ENCODE measurements at regions not wholly inside any gene's neighbourhood (a gene's known extent, or its start where the extent isn't known, plus 50 kb on each side); places are given as distances from the start of the nearest gene placed in this dataset.

DNA sequence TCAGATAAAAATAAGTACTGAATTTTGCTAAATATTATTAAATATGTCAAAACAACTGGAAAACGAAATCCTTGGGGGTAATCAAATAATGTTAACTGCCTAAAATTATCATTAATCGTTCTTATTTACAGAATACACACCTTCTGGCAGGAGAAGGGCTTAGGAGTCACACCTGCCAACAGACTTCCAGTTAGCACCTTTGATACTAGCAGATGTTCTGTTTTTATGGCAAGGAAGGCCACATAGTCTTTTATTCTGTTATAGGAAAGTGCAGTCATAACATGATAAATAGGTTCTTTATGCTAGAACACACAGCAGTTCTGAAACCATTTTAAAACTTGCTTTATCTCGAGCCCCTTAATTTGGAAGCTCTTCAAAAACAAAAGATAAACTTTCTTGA lies 464.1 kb downstream of the UTRN start:
- TF ChIP-seq, protein P1, sequence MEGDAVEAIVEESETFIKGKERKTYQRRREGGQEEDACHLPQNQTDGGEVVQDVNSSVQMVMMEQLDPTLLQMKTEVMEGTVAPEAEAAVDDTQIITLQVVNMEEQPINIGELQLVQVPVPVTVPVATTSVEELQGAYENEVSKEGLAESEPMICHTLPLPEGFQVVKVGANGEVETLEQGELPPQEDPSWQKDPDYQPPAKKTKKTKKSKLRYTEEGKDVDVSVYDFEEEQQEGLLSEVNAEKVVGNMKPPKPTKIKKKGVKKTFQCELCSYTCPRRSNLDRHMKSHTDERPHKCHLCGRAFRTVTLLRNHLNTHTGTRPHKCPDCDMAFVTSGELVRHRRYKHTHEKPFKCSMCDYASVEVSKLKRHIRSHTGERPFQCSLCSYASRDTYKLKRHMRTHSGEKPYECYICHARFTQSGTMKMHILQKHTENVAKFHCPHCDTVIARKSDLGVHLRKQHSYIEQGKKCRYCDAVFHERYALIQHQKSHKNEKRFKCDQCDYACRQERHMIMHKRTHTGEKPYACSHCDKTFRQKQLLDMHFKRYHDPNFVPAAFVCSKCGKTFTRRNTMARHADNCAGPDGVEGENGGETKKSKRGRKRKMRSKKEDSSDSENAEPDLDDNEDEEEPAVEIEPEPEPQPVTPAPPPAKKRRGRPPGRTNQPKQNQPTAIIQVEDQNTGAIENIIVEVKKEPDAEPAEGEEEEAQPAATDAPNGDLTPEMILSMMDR (IDR thresholded peaks at IDR 0.05; ENCODE audit: low read length) = no peak
- TF ChIP-seq EZH2phosphoT487 (IDR thresholded peaks at IDR 0.05; ENCODE audit: low read length) = no peak
